ENCODE measurements at regions not wholly inside any gene's neighbourhood (a gene's known extent, or its start where the extent isn't known, plus 50 kb on each side); places are given as distances from the start of the nearest gene placed in this dataset.

- WGBS (ENCODE audit: insufficient coverage) = no CpG with 5 or more reads among the region's 3 CpGs
- DNase-seq = no peak
- no peaks in the 10 kb centered on the region for H3K9me3 Mint-ChIP-seq (ENCODE audit: insufficient read depth)
- Histone ChIP-seq H3K36me3 (replicated peaks in 1 of 2; ENCODE audit: control extremely low read depth in 1 of 2, control insufficient read depth in 1 of 2, extremely low read depth in 1 of 2, insufficient read depth in 2 of 2, low read length in 1 of 2) (no peaks in the 10 kb centered on the region), H3K4me1 (ENCODE audit: control insufficient read depth in 2 of 2, insufficient read depth in 2 of 2, low read length in 2 of 2) (peaks cover 14 to 16% of the 10 kb centered on the region in 2 donors), H3K4me2 (replicated peaks; ENCODE audit: low read depth, low read length, poor library complexity, severe bottlenecking) (no peak overlapping the region), H3K9me3 (ENCODE audit: control extremely low read depth in 1 of 3, control insufficient read depth in 2 of 3, insufficient read depth in 1 of 3, low read length in 2 of 3) (no peaks in the 10 kb centered on the region), H4K20me1 (ENCODE audit: control insufficient read depth, insufficient read depth, low read length, poor library complexity, severe bottlenecking) (no peaks in the 10 kb centered on the region), H3K79me2 (ENCODE audit: control insufficient read depth, insufficient read depth, low read length) (no peaks in the 10 kb centered on the region), H3K27ac (ENCODE audit: low read length in 2 of 2) (no peak overlapping the region), H2AFZ (ENCODE audit: insufficient read depth, low read depth, low read length, poor library complexity, severe bottlenecking) (no peak overlapping the region), H3K9ac (ENCODE audit: low read length) (no peak overlapping the region), H3K27me3 (replicated peaks in 1 of 4; ENCODE audit: control extremely low read depth in 1 of 4, control insufficient read depth in 3 of 4, insufficient read depth in 4 of 4, low read length in 3 of 4) (no peaks in the 10 kb centered on the region), H3K4me3 (ENCODE audit: control extremely low read depth in 1 of 5, extremely low read depth in 1 of 5, insufficient read depth in 1 of 5, low read depth in 2 of 5, low read length in 4 of 5) (no peak overlapping the region)
- ChIA-PET POLR2A (no interaction called here), CTCF (no interaction called here)
- ATAC-seq (ENCODE audit: low read depth) = no peak
- peaks cover 19% of the 10 kb centered on the region for H3K4me1 Mint-ChIP-seq
- peaks cover 5% of the 10 kb centered on the region for H3K27me3 Mint-ChIP-seq
- H3K27ac Mint-ChIP-seq = no peak overlapping the region
- intact Hi-C loops (cut with micrococcal nuclease) = no loop called here
- H3K4me3 Mint-ChIP-seq = no peak overlapping the region
- TF ChIP-seq EZH2 (IDR thresholded peaks at IDR 0.05; ENCODE audit: borderline replicate concordance, insufficient read depth, low read depth, low read length, poor library complexity, severe bottlenecking) = no peak
- TF ChIP-seq CTCF (IDR thresholded peaks at IDR 0.05) = no peak
Measured at GRCh38 chr2:160701822-160702221, 208.2 kb upstream of the RBMS1 start.

DNA sequence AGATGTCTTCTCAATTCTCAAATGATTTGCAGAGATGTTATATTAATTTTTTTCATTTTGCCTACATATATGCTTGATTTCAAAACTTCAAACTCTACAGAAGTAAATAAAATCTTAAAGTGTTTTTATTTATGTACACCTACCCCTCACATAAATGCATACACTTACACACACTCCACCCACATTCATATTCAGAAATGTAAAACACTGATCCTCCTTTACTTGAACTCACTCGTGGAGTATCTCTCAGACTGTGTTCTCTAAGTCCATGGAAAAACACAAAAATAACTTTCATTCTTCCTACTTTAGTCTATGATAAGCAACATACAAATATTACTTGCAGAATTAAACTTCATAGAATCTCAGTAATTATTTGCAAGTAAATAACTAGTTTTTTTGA, 209.1 kb upstream of the RBMS1 start:
- no peaks in the 10 kb centered on the region for H4K20me1 ChIP-seq (ENCODE audit: control insufficient read depth, insufficient read depth, low read length, poor library complexity, severe bottlenecking)
- no peak overlapping the region for H2AFZ ChIP-seq (ENCODE audit: insufficient read depth, low read depth, low read length, poor library complexity, severe bottlenecking)

More for the DNA sequence above, 209.1 kb upstream of the RBMS1 start:
- Mint-ChIP-seq H3K27me3 (peaks cover 5% of the 10 kb centered on the region), H3K4me3 (no peak overlapping the region), H3K4me1 (peaks cover 19% of the 10 kb centered on the region), H3K9me3 (ENCODE audit: insufficient read depth) (no peaks in the 10 kb centered on the region), H3K27ac (no peak overlapping the region)
- intact Hi-C loops (cut with micrococcal nuclease) = no loop called here
- no peak overlapping the region for H3K4me2 ChIP-seq (replicated peaks; ENCODE audit: low read depth, low read length, poor library complexity, severe bottlenecking)
- H3K4me3 ChIP-seq (ENCODE audit: control extremely low read depth in 1 of 5, extremely low read depth in 1 of 5, insufficient read depth in 1 of 5, low read depth in 2 of 5, low read length in 4 of 5) = no peak overlapping the region
- no CpG with 5 or more reads among the region's 1 CpG for WGBS (ENCODE audit: insufficient coverage)
- no peaks in the 10 kb centered on the region for H3K79me2 ChIP-seq (ENCODE audit: control insufficient read depth, insufficient read depth, low read length)
- ATAC-seq (ENCODE audit: low read depth) (no peak), DNase-seq (no peak)
- ChIA-PET POLR2A (no interaction called here), CTCF (no interaction called here)
- no peaks in the 10 kb centered on the region for H3K9me3 ChIP-seq (ENCODE audit: control extremely low read depth in 1 of 3, control insufficient read depth in 2 of 3, insufficient read depth in 1 of 3, low read length in 2 of 3)
- no peaks in the 10 kb centered on the region for H3K27me3 ChIP-seq (replicated peaks in 1 of 4; ENCODE audit: control extremely low read depth in 1 of 4, control insufficient read depth in 3 of 4, insufficient read depth in 4 of 4, low read length in 3 of 4)
- H3K4me1 ChIP-seq (ENCODE audit: control insufficient read depth in 2 of 2, insufficient read depth in 2 of 2, low read length in 2 of 2) = peaks cover 14 to 16% of the 10 kb centered on the region in 2 donors
- H3K36me3 ChIP-seq (replicated peaks in 1 of 2; ENCODE audit: control extremely low read depth in 1 of 2, control insufficient read depth in 1 of 2, extremely low read depth in 1 of 2, insufficient read depth in 2 of 2, low read length in 1 of 2) = no peaks in the 10 kb centered on the region
- H3K27ac ChIP-seq (ENCODE audit: low read length in 2 of 2) = no peak overlapping the region
- no peak for TF ChIP-seq EZH2 (IDR thresholded peaks at IDR 0.05; ENCODE audit: borderline replicate concordance, insufficient read depth, low read depth, low read length, poor library complexity, severe bottlenecking)
- TF ChIP-seq CTCF (IDR thresholded peaks at IDR 0.05) = no peak
- no peak overlapping the region for H3K9ac ChIP-seq (ENCODE audit: low read length)

Measured in B cell (primary cell).